COLO668 (cell line): ENCODE measurements at regions not wholly inside any gene's neighbourhood (a gene's known extent, or its start where the extent isn't known, plus 50 kb on each side); places are given as distances from the start of the nearest gene placed in this dataset.
A peak's percentile ranks its signal among the peaks of the same experiment; 100 is the strongest.
"Not testable (repeated sequence)": the region's sequence is repeated elsewhere in the genome, so short reads cannot be mapped to it uniquely, and the experiment has no call there.

Experiments used
- DNase-seq: peaks from one replicate; lab custom pipeline; 2025; ENCODE audit not compliant: unreplicated experiment; lab: John Stamatoyannopoulos, UW

GRCh38 chr22:33142282-33143055 lies 84.3 kb upstream of the SYN3 start:
- no peak for DNase-seq

GRCh38 chr22:33139937-33140336 lies 81.8 kb upstream of the SYN3 start:
- no peak for DNase-seq

GRCh38 chr22:33138333-33138732 lies 80.2 kb upstream of the SYN3 start:
- DNase-seq = not testable (repeated sequence)

- no peak for DNase-seq
Measured at GRCh38 chr22:33130473-33130872, 72.3 kb upstream of the SYN3 start.

- no peak for DNase-seq
Measured at GRCh38 chr22:33129621-33130020, 71.4 kb upstream of the SYN3 start.

- DNase-seq = peak; percentile 5
Measured at GRCh38 chr22:33126881-33127280, 68.7 kb upstream of the SYN3 start.

GRCh38 chr22:33124471-33124870 lies 66.3 kb upstream of the SYN3 start:
- DNase-seq = no peak

GRCh38 chr22:33122439-33122838 lies 64.3 kb upstream of the SYN3 start:
- DNase-seq = not testable (repeated sequence)

GRCh38 chr22:33119044-33119443 lies 60.9 kb upstream of the SYN3 start:
- DNase-seq = no peak

- DNase-seq = no peak
Measured at GRCh38 chr22:33117821-33118220, 59.6 kb upstream of the SYN3 start.

GRCh38 chr22:33116841-33117547 lies 58.8 kb upstream of the SYN3 start:
- no peak for DNase-seq

- no peak for DNase-seq
Measured at GRCh38 chr22:33114565-33114964, 56.4 kb upstream of the SYN3 start.

- peak; percentile 67 for DNase-seq
Measured at GRCh38 chr22:33112580-33112979, 54.4 kb upstream of the SYN3 start.

- no peak for DNase-seq
Measured at GRCh38 chr22:33111491-33111890, 53.3 kb upstream of the SYN3 start.

GRCh38 chr22:33110562-33111163 lies 52.5 kb upstream of the SYN3 start:
- DNase-seq = no peak

GRCh38 chr22:33109514-33110430 lies 51.6 kb upstream of the SYN3 start:
- peak; percentile 58 for DNase-seq

GRCh38 chr22:33108037-33108436 lies 49.9 kb upstream of the SYN3 start:
- no peak for DNase-seq
